ENCODE measurements at regions not wholly inside any gene's neighbourhood (a gene's known extent, or its start where the extent isn't known, plus 50 kb on each side); places are given as distances from the start of the nearest gene placed in this dataset.

DNA sequence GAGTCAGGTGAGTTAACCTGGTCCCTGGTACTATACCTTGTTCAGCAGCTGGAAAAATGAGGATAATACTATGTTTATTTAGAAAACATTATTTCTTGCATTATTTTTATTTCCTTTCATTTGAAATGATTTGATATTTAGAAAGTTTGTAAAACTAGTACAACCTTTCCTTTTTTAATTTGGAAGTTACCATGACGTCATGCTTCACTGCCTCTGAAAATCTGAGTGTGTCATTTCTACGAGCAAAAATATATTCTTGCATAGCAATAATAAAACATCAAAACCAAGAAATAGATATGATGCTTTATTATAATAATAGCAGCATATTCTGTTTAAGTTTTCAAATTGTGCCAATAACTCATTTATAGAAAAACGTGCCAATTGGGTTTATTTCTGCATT lies 1445.0 kb upstream of the RAG2 start:
- Histone ChIP-seq H3K4me3 (replicated peaks; ENCODE audit: insufficient read depth, low read length) (no peak overlapping the region), H3K27me3 (ENCODE audit: insufficient read depth, poor library complexity, severe bottlenecking) (no peaks in the 10 kb centered on the region), H3K27ac (replicated peaks) (no peak overlapping the region)
- TF ChIP-seq, protein P1, sequence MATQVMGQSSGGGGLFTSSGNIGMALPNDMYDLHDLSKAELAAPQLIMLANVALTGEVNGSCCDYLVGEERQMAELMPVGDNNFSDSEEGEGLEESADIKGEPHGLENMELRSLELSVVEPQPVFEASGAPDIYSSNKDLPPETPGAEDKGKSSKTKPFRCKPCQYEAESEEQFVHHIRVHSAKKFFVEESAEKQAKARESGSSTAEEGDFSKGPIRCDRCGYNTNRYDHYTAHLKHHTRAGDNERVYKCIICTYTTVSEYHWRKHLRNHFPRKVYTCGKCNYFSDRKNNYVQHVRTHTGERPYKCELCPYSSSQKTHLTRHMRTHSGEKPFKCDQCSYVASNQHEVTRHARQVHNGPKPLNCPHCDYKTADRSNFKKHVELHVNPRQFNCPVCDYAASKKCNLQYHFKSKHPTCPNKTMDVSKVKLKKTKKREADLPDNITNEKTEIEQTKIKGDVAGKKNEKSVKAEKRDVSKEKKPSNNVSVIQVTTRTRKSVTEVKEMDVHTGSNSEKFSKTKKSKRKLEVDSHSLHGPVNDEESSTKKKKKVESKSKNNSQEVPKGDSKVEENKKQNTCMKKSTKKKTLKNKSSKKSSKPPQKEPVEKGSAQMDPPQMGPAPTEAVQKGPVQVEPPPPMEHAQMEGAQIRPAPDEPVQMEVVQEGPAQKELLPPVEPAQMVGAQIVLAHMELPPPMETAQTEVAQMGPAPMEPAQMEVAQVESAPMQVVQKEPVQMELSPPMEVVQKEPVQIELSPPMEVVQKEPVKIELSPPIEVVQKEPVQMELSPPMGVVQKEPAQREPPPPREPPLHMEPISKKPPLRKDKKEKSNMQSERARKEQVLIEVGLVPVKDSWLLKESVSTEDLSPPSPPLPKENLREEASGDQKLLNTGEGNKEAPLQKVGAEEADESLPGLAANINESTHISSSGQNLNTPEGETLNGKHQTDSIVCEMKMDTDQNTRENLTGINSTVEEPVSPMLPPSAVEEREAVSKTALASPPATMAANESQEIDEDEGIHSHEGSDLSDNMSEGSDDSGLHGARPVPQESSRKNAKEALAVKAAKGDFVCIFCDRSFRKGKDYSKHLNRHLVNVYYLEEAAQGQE (IDR thresholded peaks at IDR 0.05; ENCODE audit: insufficient replicate concordance, low read depth) = no peak
- TF ChIP-seq POLR2AphosphoS5 (IDR thresholded peaks at IDR 0.05; ENCODE audit: low read depth) = no peak
- TF ChIP-seq GABPA (IDR thresholded peaks at IDR 0.05; ENCODE audit: low read depth) = no peak
- no peak for TF ChIP-seq SPI1 (IDR thresholded peaks at IDR 0.05; ENCODE audit: borderline replicate concordance, low read depth)
- TF ChIP-seq, protein P2, sequence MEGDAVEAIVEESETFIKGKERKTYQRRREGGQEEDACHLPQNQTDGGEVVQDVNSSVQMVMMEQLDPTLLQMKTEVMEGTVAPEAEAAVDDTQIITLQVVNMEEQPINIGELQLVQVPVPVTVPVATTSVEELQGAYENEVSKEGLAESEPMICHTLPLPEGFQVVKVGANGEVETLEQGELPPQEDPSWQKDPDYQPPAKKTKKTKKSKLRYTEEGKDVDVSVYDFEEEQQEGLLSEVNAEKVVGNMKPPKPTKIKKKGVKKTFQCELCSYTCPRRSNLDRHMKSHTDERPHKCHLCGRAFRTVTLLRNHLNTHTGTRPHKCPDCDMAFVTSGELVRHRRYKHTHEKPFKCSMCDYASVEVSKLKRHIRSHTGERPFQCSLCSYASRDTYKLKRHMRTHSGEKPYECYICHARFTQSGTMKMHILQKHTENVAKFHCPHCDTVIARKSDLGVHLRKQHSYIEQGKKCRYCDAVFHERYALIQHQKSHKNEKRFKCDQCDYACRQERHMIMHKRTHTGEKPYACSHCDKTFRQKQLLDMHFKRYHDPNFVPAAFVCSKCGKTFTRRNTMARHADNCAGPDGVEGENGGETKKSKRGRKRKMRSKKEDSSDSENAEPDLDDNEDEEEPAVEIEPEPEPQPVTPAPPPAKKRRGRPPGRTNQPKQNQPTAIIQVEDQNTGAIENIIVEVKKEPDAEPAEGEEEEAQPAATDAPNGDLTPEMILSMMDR (IDR thresholded peaks at IDR 0.05; ENCODE audit: insufficient read depth, low read length) = no peak
- no peak for DNase-seq (ENCODE audit: low read depth in 1 of 2, low spot score in 1 of 2)

DNA sequence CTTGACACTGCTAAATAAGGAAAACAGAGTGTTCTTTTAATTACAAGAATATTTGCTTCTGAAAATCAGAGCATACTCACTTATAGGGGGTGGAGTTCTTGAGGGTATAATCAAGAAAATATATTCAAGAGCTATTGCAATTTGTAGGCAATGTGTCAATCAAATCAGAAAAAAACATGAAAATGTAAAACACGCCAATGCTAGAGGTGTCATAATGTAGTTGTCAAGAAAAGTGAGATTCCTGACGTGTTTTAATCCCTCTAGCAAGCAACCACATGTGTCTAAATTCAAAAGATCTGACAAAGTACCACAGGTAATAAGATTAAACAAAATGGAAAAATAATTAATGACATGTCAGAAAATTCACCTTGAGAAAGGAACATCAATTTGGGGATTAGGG lies 1440.7 kb upstream of the RAG2 start:
- DNase-seq (ENCODE audit: low read depth in 1 of 2, low spot score in 1 of 2) = no peak
- H3K4me3 ChIP-seq (replicated peaks; ENCODE audit: insufficient read depth, low read length) = no peak overlapping the region
- no peak overlapping the region for H3K27ac ChIP-seq (replicated peaks)
- no peaks in the 10 kb centered on the region for H3K27me3 ChIP-seq (ENCODE audit: insufficient read depth, poor library complexity, severe bottlenecking)
- TF ChIP-seq, protein P1 (IDR thresholded peaks at IDR 0.05; ENCODE audit: insufficient replicate concordance, low read depth) = no peak
- TF ChIP-seq POLR2AphosphoS5 (IDR thresholded peaks at IDR 0.05; ENCODE audit: low read depth) = no peak
- TF ChIP-seq, protein P2 (IDR thresholded peaks at IDR 0.05; ENCODE audit: insufficient read depth, low read length) = no peak
- TF ChIP-seq SPI1 (IDR thresholded peaks at IDR 0.05; ENCODE audit: borderline replicate concordance, low read depth) = no peak
- TF ChIP-seq GABPA (IDR thresholded peaks at IDR 0.05; ENCODE audit: low read depth) = no peak

DNA sequence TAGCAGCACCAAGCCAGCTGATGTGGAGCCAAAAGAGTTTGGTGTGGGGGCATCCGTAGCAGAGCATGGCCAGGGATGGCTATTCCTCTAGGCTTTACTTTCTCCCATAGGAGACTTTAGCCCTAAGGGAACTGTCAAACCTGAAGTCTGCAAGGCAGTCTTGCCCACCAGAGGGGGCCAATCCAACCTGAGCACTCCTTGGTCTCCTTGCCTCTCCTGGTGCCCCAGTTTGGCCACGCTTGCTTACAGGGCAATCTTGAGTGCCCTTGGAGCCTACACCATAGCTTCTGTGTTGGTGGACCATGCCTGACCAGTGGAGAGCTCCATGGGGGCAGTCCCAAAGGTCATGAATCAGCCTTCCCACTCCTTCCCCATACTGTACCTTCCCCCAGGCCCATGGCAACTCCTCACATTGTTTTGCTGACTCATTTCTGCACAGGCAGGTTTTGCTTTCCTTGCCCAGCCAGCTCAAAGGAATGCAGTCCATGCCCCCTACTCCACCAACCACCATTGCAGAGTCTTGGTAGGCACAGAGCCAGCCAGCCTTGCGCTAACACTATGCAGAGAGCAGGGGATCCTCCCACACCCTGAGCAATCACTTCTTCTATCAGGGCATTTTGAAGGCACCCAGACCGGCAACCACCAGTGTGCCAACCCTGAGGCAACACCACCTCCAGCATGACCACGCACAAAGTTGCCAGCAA lies 1421.2 kb upstream of the RAG2 start:
- TF ChIP-seq, protein P2 (IDR thresholded peaks at IDR 0.05; ENCODE audit: insufficient read depth, low read length) = no peak
- no peak for TF ChIP-seq SPI1 (IDR thresholded peaks at IDR 0.05; ENCODE audit: borderline replicate concordance, low read depth)
- TF ChIP-seq, protein P1 (IDR thresholded peaks at IDR 0.05; ENCODE audit: insufficient replicate concordance, low read depth) = no peak
- TF ChIP-seq GABPA (IDR thresholded peaks at IDR 0.05; ENCODE audit: low read depth) = no peak
- no peak for TF ChIP-seq POLR2AphosphoS5 (IDR thresholded peaks at IDR 0.05; ENCODE audit: low read depth)
- Histone ChIP-seq H3K27me3 (ENCODE audit: insufficient read depth, poor library complexity, severe bottlenecking) (no peaks in the 10 kb centered on the region), H3K27ac (replicated peaks) (no peak overlapping the region), H3K4me3 (replicated peaks; ENCODE audit: insufficient read depth, low read length) (no peak overlapping the region)
- no peak for DNase-seq (ENCODE audit: low read depth in 1 of 2, low spot score in 1 of 2)

Measured in HL-60 (cell line).